ENCODE measurements at regions not wholly inside any gene's neighbourhood (a gene's known extent, or its start where the extent isn't known, plus 50 kb on each side); places are given as distances from the start of the nearest gene placed in this dataset.

- in situ Hi-C loops (cut with HindIII; ENCODE audit: low pct_unique_long_range_greater_than_20kb, low sequenced_read_pairs) (no loop called here), intact Hi-C loops (cut with micrococcal nuclease; ENCODE audit: unreplicated experiment) (no loop called here)
- no peaks in the 10 kb centered on the region for H3K9me3 ChIP-seq (ENCODE audit: control insufficient read depth, insufficient read depth, low read depth, low read length)
- no peak for ATAC-seq
- H3K27ac ChIP-seq (ENCODE audit: low read length) = no peak overlapping the region
- no peaks in the 10 kb centered on the region for H3K27me3 ChIP-seq (ENCODE audit: control insufficient read depth, insufficient read depth, low read length)
- H3K4me3 ChIP-seq (ENCODE audit: low read depth in 2 of 2, low read length in 2 of 2) = no peak overlapping the region
- H3K36me3 ChIP-seq (ENCODE audit: control insufficient read depth, insufficient read depth, low read length) = no peaks in the 10 kb centered on the region; the same call in 1 of the 2 replicates
- TF ChIP-seq CTCF (IDR thresholded peaks at IDR 0.05) (no peak), TCF7L2 (IDR thresholded peaks at IDR 0.05; ENCODE audit: low read depth, low read length) (no peak), REST (IDR thresholded peaks at IDR 0.05; ENCODE audit: insufficient read depth in 1 of 2, low read depth in 2 of 2, low read length in 1 of 2) (no peak), SIN3A (IDR thresholded peaks at IDR 0.05; ENCODE audit: borderline replicate concordance, insufficient read depth, low read depth, low read length) (no peak), POLR2AphosphoS5 (IDR thresholded peaks at IDR 0.05; ENCODE audit: low read depth, low read length) (no peak)
- DNase-seq (ENCODE audit: low read depth, low spot score) = no peak
- ChIA-PET POLR2A (no interaction called here), CTCF (no interaction called here)
- no peaks in the 10 kb centered on the region for H3K4me1 ChIP-seq (ENCODE audit: control insufficient read depth, insufficient read depth, low read length)
- no TSS peak for BruUV-seq (replicated peaks)
These were observed 109.6 kb downstream of the KCNJ2 start for GRCh38 chr17:70278844-70279462.

GRCh38 chr17:70286391-70286790 lies 117.1 kb downstream of the KCNJ2 start:
- H3K4me3 ChIP-seq (ENCODE audit: low read depth in 2 of 2, low read length in 2 of 2) = no peak overlapping the region
- CTCF ChIA-PET = no interaction called here
- ATAC-seq = no peak
- 0 out of 2 replicates have a peak, but pooled peaks cover 4% of the 10 kb centered on the region for H3K9me3 ChIP-seq (ENCODE audit: control insufficient read depth, insufficient read depth, low read depth, low read length)
- no peaks in the 10 kb centered on the region for H3K27me3 ChIP-seq (ENCODE audit: control insufficient read depth, insufficient read depth, low read length)
- no peak overlapping the region for H3K27ac ChIP-seq (ENCODE audit: low read length)
- no peaks in the 10 kb centered on the region for H3K36me3 ChIP-seq (ENCODE audit: control insufficient read depth, insufficient read depth, low read length)
- DNase-seq (ENCODE audit: low read depth, low spot score) = no peak
- H3K4me1 ChIP-seq (ENCODE audit: control insufficient read depth, insufficient read depth, low read length) = no peaks in the 10 kb centered on the region
- BruUV-seq (replicated peaks) = no TSS peak
- POLR2A ChIA-PET = no interaction called here
- intact Hi-C loops (cut with micrococcal nuclease; ENCODE audit: unreplicated experiment) (no loop called here), in situ Hi-C loops (cut with HindIII; ENCODE audit: low pct_unique_long_range_greater_than_20kb, low sequenced_read_pairs) (no loop called here)
- TF ChIP-seq REST (IDR thresholded peaks at IDR 0.05; ENCODE audit: insufficient read depth in 1 of 2, low read depth in 2 of 2, low read length in 1 of 2) (no peak), SIN3A (IDR thresholded peaks at IDR 0.05; ENCODE audit: borderline replicate concordance, insufficient read depth, low read depth, low read length) (no peak), POLR2AphosphoS5 (IDR thresholded peaks at IDR 0.05; ENCODE audit: low read depth, low read length) (no peak), CTCF (IDR thresholded peaks at IDR 0.05) (no peak), TCF7L2 (IDR thresholded peaks at IDR 0.05; ENCODE audit: low read depth, low read length) (no peak)

Measured in Panc1 (cell line).